OCI-LY1 (cell line): ENCODE measurements at regions not wholly inside any gene's neighbourhood (a gene's known extent, or its start where the extent isn't known, plus 50 kb on each side); places are given as distances from the start of the nearest gene placed in this dataset.

ENCODE experiments used
- CTCF ChIP-seq: fragments of 200-600 bp; sonication (generic), shearing (Covaris generic); IDR thresholded peaks from 2 replicates; pipeline ENCODE4 v1.5.1; 2017; ENCODE audit warnings: mild to moderate bottlenecking, antibody characterized with exemption, low read length, moderate library complexity, mixed read lengths
- EZH2 ChIP-seq: fragments of 200-600 bp; sonication (generic), shearing (Covaris generic); IDR thresholded peaks from 2 replicates; pipeline ENCODE4 v1.8.0; 2017; ENCODE audit warnings: borderline replicate concordance, mixed run types, mild to moderate bottlenecking, antibody characterized with exemption, low read length, moderate library complexity, mixed read lengths

- TF ChIP-seq CTCF (no peak), EZH2 (no peak)
These were observed 83.5 kb upstream of the CDH4 start for GRCh38 chr20:61168605-61169004.
